Stimulated activated CD4-positive, alpha-beta T cell treated with anti-CD3 and anti-CD28 coated beads, Interleukin-12 subunit alpha, Interleukin-12 subunit beta, amount 100 ng/mL, for 24 hours (primary cell): ENCODE measurements at regions not wholly inside any gene's neighbourhood (a gene's known extent, or its start where the extent isn't known, plus 50 kb on each side); places are given as distances from the start of the nearest gene placed in this dataset.

Experiments
- DNase-seq, 2 experiments: peaks; one replicate each; pipeline ENCODE4 v3.0.0-alpha.2; 2020; ENCODE audit warnings: low read depth in 2 of 2

GRCh38 chr1:4137621-4138415 is 237.7 kb upstream of the C1orf174 start:
- DNase-seq, result no peak

- no peak for DNase-seq
These were observed 239.6 kb upstream of the C1orf174 start for GRCh38 chr1:4139646-4140045.

- DNase-seq, result no peak
These were observed 240.2 kb upstream of the C1orf174 start for GRCh38 chr1:4140241-4140640.

- no peak for DNase-seq
These were observed 240.7 kb upstream of the C1orf174 start for GRCh38 chr1:4140821-4141220.

GRCh38 chr1:4144349-4144971 is 244.4 kb upstream of the C1orf174 start:
- DNase-seq, result no peak

GRCh38 chr1:4146101-4146500 is 246.0 kb upstream of the C1orf174 start:
- DNase-seq, result no peak

GRCh38 chr1:4146614-4147013 is 246.5 kb upstream of the C1orf174 start:
- DNase-seq, result no peak

GRCh38 chr1:4147509-4147908 is 247.4 kb upstream of the C1orf174 start:
- DNase-seq, result no peak

GRCh38 chr1:4149281-4149680 is 249.2 kb upstream of the C1orf174 start:
- DNase-seq, result no peak

GRCh38 chr1:4149831-4150230 is 249.8 kb upstream of the C1orf174 start:
- no peak for DNase-seq

- no peak for DNase-seq
These were observed 250.2 kb upstream of the C1orf174 start for GRCh38 chr1:4150262-4150661.

GRCh38 chr1:4152266-4152665 is 252.2 kb upstream of the C1orf174 start:
- DNase-seq, result no peak

GRCh38 chr1:4153571-4153970 is 253.5 kb upstream of the C1orf174 start:
- no peak for DNase-seq

GRCh38 chr1:4156241-4156973 is 256.3 kb upstream of the C1orf174 start:
- no peak for DNase-seq

GRCh38 chr1:4160181-4160580 is 260.1 kb upstream of the C1orf174 start:
- no peak for DNase-seq

GRCh38 chr1:4161366-4162006 is 261.4 kb upstream of the C1orf174 start:
- no peak for DNase-seq

GRCh38 chr1:4164965-4165364 is 264.9 kb upstream of the C1orf174 start:
- no peak for DNase-seq

- no peak for DNase-seq
These were observed 265.7 kb upstream of the C1orf174 start for GRCh38 chr1:4165686-4166300.

GRCh38 chr1:4166713-4167112 is 266.6 kb upstream of the C1orf174 start:
- DNase-seq, result no peak

- no peak for DNase-seq
These were observed 269.9 kb upstream of the C1orf174 start for GRCh38 chr1:4169991-4170390.

- no peak for DNase-seq
These were observed 270.7 kb upstream of the C1orf174 start for GRCh38 chr1:4170548-4171340.
